Suprapubic skin (tissue), 4 donors: ENCODE measurements at regions not wholly inside any gene's neighbourhood (a gene's known extent, or its start where the extent isn't known, plus 50 kb on each side); places are given as distances from the start of the nearest gene placed in this dataset.

Experiments used
- POLR2A ChIP-seq, 2 donors: fragments of 450-650 bp; IDR thresholded peaks; one replicate each; pipeline ENCODE4 v1.6.1; 2017; ENCODE audit warnings: antibody characterized with exemption in 2 of 2, mild to moderate bottlenecking in 2 of 2, moderate library complexity in 2 of 2
- POLR2AphosphoS5 ChIP-seq, 3 donors: sonication (generic); formaldehyde crosslinking; IDR thresholded peaks; one replicate each; pipeline ENCODE4 v1.6.1; 2017; ENCODE audit warnings: antibody characterized with exemption in 3 of 3
- TF ChIP-seq, protein P1 (sequence below), 2 donors: fragments of 200-600 bp in 1 of 2; fragments of 450-650 bp in 1 of 2; sonication (generic) in 1 of 2; IDR thresholded peaks; one replicate each; pipeline ENCODE4 v1.5.1; 2016 to 2019; ENCODE audit warnings: antibody characterized with exemption in 2 of 2, mild to moderate bottlenecking in 1 of 2, moderate library complexity in 1 of 2

DNA sequence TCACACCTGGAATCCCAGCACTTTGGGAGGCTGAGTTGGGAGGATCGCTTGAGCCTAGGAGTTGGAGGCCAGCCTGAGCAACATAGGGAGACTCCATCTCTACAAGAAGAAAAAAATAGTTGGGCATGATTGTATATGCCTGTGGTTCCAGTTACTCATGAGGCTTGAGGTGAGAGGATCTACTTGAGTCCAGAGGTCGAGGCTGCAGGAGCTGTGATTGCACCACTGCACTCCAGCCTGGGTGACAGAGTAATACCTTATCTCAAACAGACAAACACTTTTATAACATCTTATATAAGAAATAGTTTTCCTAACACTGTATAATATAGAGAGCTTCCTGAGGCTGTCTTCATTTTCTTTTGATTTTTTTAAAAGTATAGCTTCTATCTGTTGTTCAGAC is 448.4 kb upstream of the COBL start:
- TF ChIP-seq POLR2A (IDR thresholded peaks at IDR 0.05) = no peak
- TF ChIP-seq, protein P1, sequence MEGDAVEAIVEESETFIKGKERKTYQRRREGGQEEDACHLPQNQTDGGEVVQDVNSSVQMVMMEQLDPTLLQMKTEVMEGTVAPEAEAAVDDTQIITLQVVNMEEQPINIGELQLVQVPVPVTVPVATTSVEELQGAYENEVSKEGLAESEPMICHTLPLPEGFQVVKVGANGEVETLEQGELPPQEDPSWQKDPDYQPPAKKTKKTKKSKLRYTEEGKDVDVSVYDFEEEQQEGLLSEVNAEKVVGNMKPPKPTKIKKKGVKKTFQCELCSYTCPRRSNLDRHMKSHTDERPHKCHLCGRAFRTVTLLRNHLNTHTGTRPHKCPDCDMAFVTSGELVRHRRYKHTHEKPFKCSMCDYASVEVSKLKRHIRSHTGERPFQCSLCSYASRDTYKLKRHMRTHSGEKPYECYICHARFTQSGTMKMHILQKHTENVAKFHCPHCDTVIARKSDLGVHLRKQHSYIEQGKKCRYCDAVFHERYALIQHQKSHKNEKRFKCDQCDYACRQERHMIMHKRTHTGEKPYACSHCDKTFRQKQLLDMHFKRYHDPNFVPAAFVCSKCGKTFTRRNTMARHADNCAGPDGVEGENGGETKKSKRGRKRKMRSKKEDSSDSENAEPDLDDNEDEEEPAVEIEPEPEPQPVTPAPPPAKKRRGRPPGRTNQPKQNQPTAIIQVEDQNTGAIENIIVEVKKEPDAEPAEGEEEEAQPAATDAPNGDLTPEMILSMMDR (IDR thresholded peaks at IDR 0.05) = no peak
- no peak for TF ChIP-seq POLR2AphosphoS5 (IDR thresholded peaks at IDR 0.05)
